ENCODE measurements at regions not wholly inside any gene's neighbourhood (a gene's known extent, or its start where the extent isn't known, plus 50 kb on each side); places are given as distances from the start of the nearest gene placed in this dataset.

DNA sequence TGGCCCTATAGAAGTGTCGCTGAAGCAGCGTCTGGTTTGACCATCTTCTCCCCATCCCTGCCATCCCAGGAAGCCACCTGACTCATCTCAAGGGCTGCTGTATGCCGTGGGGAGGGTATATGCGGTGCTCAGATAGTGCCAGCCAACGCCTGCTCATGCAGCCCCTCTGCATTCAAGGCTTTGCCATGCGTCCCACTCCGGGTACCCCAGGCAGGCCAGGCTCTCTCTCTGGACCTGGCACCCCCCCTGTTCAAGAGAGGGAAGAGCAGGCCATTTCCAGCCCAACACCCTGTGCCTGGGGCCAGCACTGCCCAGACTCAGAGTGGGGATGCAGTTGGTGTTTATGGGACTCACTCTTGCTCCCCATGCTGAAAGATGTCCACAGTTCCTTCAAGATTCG is 130.0 kb downstream of the GLI2 start:
- Mint-ChIP-seq H3K27me3 (peaks cover 27% of the 10 kb centered on the region), H3K4me1 (no peaks in the 10 kb centered on the region), H3K4me3 (no peak overlapping the region), H3K9me3 (ENCODE audit: insufficient read depth) (no peaks in the 10 kb centered on the region), H3K27ac (no peak overlapping the region)
- H3K4me2 ChIP-seq (replicated peaks; ENCODE audit: low read depth, low read length, poor library complexity, severe bottlenecking): no peak overlapping the region
- no peak overlapping the region for H3K27ac ChIP-seq (ENCODE audit: low read length in 2 of 2)
- ATAC-seq (ENCODE audit: low read depth) (no peak), DNase-seq (no peak)
- H3K36me3 ChIP-seq (replicated peaks in 1 of 2; ENCODE audit: control extremely low read depth in 1 of 2, control insufficient read depth in 1 of 2, extremely low read depth in 1 of 2, insufficient read depth in 2 of 2, low read length in 1 of 2): no peaks in the 10 kb centered on the region
- H3K4me3 ChIP-seq (ENCODE audit: control extremely low read depth in 1 of 5, extremely low read depth in 1 of 5, insufficient read depth in 1 of 5, low read depth in 2 of 5, low read length in 4 of 5): no peak overlapping the region
- H2AFZ ChIP-seq (ENCODE audit: insufficient read depth, low read depth, low read length, poor library complexity, severe bottlenecking): no peak overlapping the region
- peaks cover 0 to 13% (median 0%) of the 10 kb centered on the region in 3 donors for H3K9me3 ChIP-seq (ENCODE audit: control extremely low read depth in 1 of 3, control insufficient read depth in 2 of 3, insufficient read depth in 1 of 3, low read length in 2 of 3)
- peaks cover 0 to 13% (median 2%) of the 10 kb centered on the region in 4 experiments for H3K27me3 ChIP-seq (replicated peaks in 1 of 4; ENCODE audit: control extremely low read depth in 1 of 4, control insufficient read depth in 3 of 4, insufficient read depth in 4 of 4, low read length in 3 of 4)
- ChIA-PET CTCF (no interaction called here), POLR2A (no interaction called here)
- no peak for TF ChIP-seq CTCF (IDR thresholded peaks at IDR 0.05)
- TF ChIP-seq EZH2 (IDR thresholded peaks at IDR 0.05; ENCODE audit: borderline replicate concordance, insufficient read depth, low read depth, low read length, poor library complexity, severe bottlenecking): no peak
- no peak overlapping the region for H3K9ac ChIP-seq (ENCODE audit: low read length)
- intact Hi-C loops (cut with micrococcal nuclease): no loop called here
- no peaks in the 10 kb centered on the region for H4K20me1 ChIP-seq (ENCODE audit: control insufficient read depth, insufficient read depth, low read length, poor library complexity, severe bottlenecking)
- H3K79me2 ChIP-seq (ENCODE audit: control insufficient read depth, insufficient read depth, low read length): no peaks in the 10 kb centered on the region
- no peaks in the 10 kb centered on the region for H3K4me1 ChIP-seq (ENCODE audit: control insufficient read depth in 2 of 2, insufficient read depth in 2 of 2, low read length in 2 of 2)
- 88% methylated on average over 8 of the region's 8 CpGs for WGBS (ENCODE audit: insufficient coverage)

DNA sequence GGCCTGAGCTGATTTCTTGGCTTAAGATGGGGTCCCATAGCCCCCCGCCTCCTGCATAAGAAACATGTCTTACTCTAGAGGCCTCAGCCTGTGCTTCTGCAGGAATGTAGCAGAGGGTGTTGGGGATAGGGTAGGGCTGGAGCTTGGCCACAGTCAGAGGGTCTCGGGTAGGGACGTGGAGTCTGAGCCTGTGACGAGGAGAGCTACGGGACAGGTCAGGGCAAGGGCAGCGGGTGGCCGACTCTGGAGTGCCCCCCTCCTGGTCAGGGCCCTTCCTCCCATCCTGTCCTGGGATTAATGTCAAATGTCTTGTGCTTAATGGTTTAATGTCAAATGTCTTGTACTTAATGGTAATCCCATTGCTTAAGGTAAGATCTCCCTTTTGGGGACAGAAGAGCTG is 130.4 kb downstream of the GLI2 start:
- DNase-seq: no peak
- POLR2A ChIA-PET: no interaction called here
- Histone ChIP-seq H3K79me2 (ENCODE audit: control insufficient read depth, insufficient read depth, low read length) (no peaks in the 10 kb centered on the region), H3K4me3 (ENCODE audit: control extremely low read depth in 1 of 5, extremely low read depth in 1 of 5, insufficient read depth in 1 of 5, low read depth in 2 of 5, low read length in 4 of 5) (no peak overlapping the region), H2AFZ (ENCODE audit: insufficient read depth, low read depth, low read length, poor library complexity, severe bottlenecking) (no peak overlapping the region), H3K4me1 (ENCODE audit: control insufficient read depth in 2 of 2, insufficient read depth in 2 of 2, low read length in 2 of 2) (no peaks in the 10 kb centered on the region), H3K27ac (ENCODE audit: low read length in 2 of 2) (no peak overlapping the region), H3K4me2 (replicated peaks; ENCODE audit: low read depth, low read length, poor library complexity, severe bottlenecking) (no peak overlapping the region), H3K36me3 (replicated peaks in 1 of 2; ENCODE audit: control extremely low read depth in 1 of 2, control insufficient read depth in 1 of 2, extremely low read depth in 1 of 2, insufficient read depth in 2 of 2, low read length in 1 of 2) (no peaks in the 10 kb centered on the region), H4K20me1 (ENCODE audit: control insufficient read depth, insufficient read depth, low read length, poor library complexity, severe bottlenecking) (no peaks in the 10 kb centered on the region), H3K9ac (ENCODE audit: low read length) (no peak overlapping the region), H3K9me3 (ENCODE audit: control extremely low read depth in 1 of 3, control insufficient read depth in 2 of 3, insufficient read depth in 1 of 3, low read length in 2 of 3) (peaks cover 0 to 13% (median 0%) of the 10 kb centered on the region in 3 donors), H3K27me3 (replicated peaks in 1 of 4; ENCODE audit: control extremely low read depth in 1 of 4, control insufficient read depth in 3 of 4, insufficient read depth in 4 of 4, low read length in 3 of 4) (peaks cover 0 to 13% (median 2%) of the 10 kb centered on the region in 4 experiments)
- H3K4me1 Mint-ChIP-seq: no peaks in the 10 kb centered on the region
- intact Hi-C loops (cut with micrococcal nuclease): no loop called here
- CTCF ChIA-PET: no interaction called here
- H3K27ac Mint-ChIP-seq: no peak overlapping the region
- 91% methylated on average over 5 of the region's 7 CpGs for WGBS (ENCODE audit: insufficient coverage)
- H3K27me3 Mint-ChIP-seq: peaks cover 27% of the 10 kb centered on the region
- ATAC-seq (ENCODE audit: low read depth): no peak
- no peaks in the 10 kb centered on the region for H3K9me3 Mint-ChIP-seq (ENCODE audit: insufficient read depth)
- TF ChIP-seq EZH2 (IDR thresholded peaks at IDR 0.05; ENCODE audit: borderline replicate concordance, insufficient read depth, low read depth, low read length, poor library complexity, severe bottlenecking): no peak
- TF ChIP-seq CTCF (IDR thresholded peaks at IDR 0.05): no peak
- no peak overlapping the region for H3K4me3 Mint-ChIP-seq

All from B cell (primary cell).